GM12878 (cell line): ENCODE measurements at regions not wholly inside any gene's neighbourhood (a gene's known extent, or its start where the extent isn't known, plus 50 kb on each side); places are given as distances from the start of the nearest gene placed in this dataset.

Experiments used
- ATF7 ChIP-seq: fragments of 450-650 bp; IDR thresholded peaks from 2 replicates; pipeline ENCODE4 v1.6.1; 2016; ENCODE audit warnings: low read depth, mild to moderate bottlenecking
- JUNB ChIP-seq: IDR thresholded peaks from 2 replicates; pipeline ENCODE4 v1.6.1; 2016; ENCODE audit warnings: antibody characterized with exemption, mild to moderate bottlenecking
- KDM1A ChIP-seq: fragments of 200-600 bp; sonication (generic); IDR thresholded peaks from 2 replicates; pipeline ENCODE4 v1.6.1; 2016; ENCODE audit warnings: borderline replicate concordance
- MXI1 ChIP-seq: fragments of 150-350 bp; IDR thresholded peaks from 2 replicates; pipeline ENCODE4 v1.6.1; 2011; ENCODE audit warnings: low read depth, mild to moderate bottlenecking, inconsistent platforms, low read length, improper control_type of control experiment
- NBN ChIP-seq: fragments of 450-650 bp; IDR thresholded peaks from 2 replicates; pipeline ENCODE4 v1.6.1; 2016
- NFYA ChIP-seq: IDR thresholded peaks from 2 replicates; pipeline ENCODE4 v1.6.1; 2011; ENCODE audit warnings: low read depth, mild to moderate bottlenecking, low read length, improper control_type of control experiment, borderline replicate concordance
- POLR2A ChIP-seq: IDR thresholded peaks from 2 replicates; pipeline ENCODE4 v1.6.1; 2011; ENCODE audit warnings: low read depth, mild to moderate bottlenecking, low read length
- POLR2AphosphoS5 ChIP-seq: IDR thresholded peaks from 2 replicates; pipeline ENCODE4 v1.6.1; 2011; ENCODE audit warnings: mild to moderate bottlenecking, low read length, inconsistent platforms
- TCF12 ChIP-seq: IDR thresholded peaks from 2 replicates; pipeline ENCODE4 v1.6.1; 2011; ENCODE audit warnings: low read depth, mild to moderate bottlenecking, low read length
- TF ChIP-seq, protein P1 (sequence below): IDR thresholded peaks from 2 replicates; pipeline ENCODE4 v1.6.1; 2011; ENCODE audit warnings: low read depth, low read length, improper control_type of control experiment, borderline replicate concordance
- TF ChIP-seq, protein P2 (sequence below), 3 experiments: IDR thresholded peaks in 2 of 3; conservative IDR thresholded peaks in 1 of 3; 2 replicates each; pipeline ENCODE4 v1.5.1; 2011; ENCODE audit warnings: low read depth in 3 of 3, low read length in 3 of 3, mild to moderate bottlenecking in 3 of 3, control low read depth in 2 of 3, moderate library complexity in 2 of 3, inconsistent platforms in 1 of 3, mixed read lengths in 1 of 3; ENCODE audit not compliant: control insufficient read depth in 2 of 3, insufficient read depth in 1 of 3; ENCODE audit errors: extremely low read depth in 1 of 3

DNA sequence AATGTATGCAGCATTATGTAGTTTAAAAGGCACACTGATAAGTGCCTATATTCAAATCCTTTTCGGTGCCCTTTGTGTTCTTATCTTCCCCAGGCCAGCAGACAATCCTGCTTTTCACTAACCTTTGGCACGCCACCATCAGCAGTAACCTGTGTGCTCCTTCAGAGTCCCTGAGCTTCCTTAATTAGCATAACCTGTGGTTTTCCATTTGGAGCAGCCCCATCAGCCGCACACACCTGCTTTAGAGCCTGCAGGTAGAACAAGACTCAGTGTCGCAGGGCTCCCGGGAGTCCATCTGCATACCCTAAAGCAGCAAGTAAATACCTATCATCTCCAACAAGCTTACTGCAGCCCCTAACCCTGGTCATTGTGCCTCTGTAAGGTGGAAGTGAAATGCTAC lies 755.1 kb downstream of the ROBO2 start:
- TF ChIP-seq POLR2A (no peak), JUNB (no peak), POLR2AphosphoS5 (no peak), MXI1 (no peak), KDM1A (no peak), NFYA (no peak), NBN (no peak), ATF7 (no peak), TCF12 (no peak)
- TF ChIP-seq, protein P1, sequence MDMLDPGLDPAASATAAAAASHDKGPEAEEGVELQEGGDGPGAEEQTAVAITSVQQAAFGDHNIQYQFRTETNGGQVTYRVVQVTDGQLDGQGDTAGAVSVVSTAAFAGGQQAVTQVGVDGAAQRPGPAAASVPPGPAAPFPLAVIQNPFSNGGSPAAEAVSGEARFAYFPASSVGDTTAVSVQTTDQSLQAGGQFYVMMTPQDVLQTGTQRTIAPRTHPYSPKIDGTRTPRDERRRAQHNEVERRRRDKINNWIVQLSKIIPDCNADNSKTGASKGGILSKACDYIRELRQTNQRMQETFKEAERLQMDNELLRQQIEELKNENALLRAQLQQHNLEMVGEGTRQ, result no peak
- TF ChIP-seq, protein P2, sequence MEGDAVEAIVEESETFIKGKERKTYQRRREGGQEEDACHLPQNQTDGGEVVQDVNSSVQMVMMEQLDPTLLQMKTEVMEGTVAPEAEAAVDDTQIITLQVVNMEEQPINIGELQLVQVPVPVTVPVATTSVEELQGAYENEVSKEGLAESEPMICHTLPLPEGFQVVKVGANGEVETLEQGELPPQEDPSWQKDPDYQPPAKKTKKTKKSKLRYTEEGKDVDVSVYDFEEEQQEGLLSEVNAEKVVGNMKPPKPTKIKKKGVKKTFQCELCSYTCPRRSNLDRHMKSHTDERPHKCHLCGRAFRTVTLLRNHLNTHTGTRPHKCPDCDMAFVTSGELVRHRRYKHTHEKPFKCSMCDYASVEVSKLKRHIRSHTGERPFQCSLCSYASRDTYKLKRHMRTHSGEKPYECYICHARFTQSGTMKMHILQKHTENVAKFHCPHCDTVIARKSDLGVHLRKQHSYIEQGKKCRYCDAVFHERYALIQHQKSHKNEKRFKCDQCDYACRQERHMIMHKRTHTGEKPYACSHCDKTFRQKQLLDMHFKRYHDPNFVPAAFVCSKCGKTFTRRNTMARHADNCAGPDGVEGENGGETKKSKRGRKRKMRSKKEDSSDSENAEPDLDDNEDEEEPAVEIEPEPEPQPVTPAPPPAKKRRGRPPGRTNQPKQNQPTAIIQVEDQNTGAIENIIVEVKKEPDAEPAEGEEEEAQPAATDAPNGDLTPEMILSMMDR (IDR thresholded peaks at IDR 0.05 in 2 of 3, conservative IDR thresholded peaks at IDR 0.05 in 1 of 3; ENCODE audit: control insufficient read depth in 2 of 3, extremely low read depth in 1 of 3, insufficient read depth in 1 of 3, low read depth in 3 of 3, low read length in 3 of 3), result no peak
